Suppressor macrophage (primary cell): ENCODE measurements at regions not wholly inside any gene's neighbourhood (a gene's known extent, or its start where the extent isn't known, plus 50 kb on each side); places are given as distances from the start of the nearest gene placed in this dataset.
"Not testable (repeated sequence)": the region's sequence is repeated elsewhere in the genome, so short reads cannot be mapped to it uniquely, and the experiment has no call there.

ENCODE experiments used
- DNase-seq, 4 experiments: peaks; one replicate each; pipeline ENCODE4 v3.0.0-alpha.2; 2020 to 2022

GRCh38 chr2:204364860-204365535 is 180.3 kb upstream of the PARD3B start:
- DNase-seq, result no peak

GRCh38 chr2:204365811-204366210 is 179.5 kb upstream of the PARD3B start:
- no peak for DNase-seq

GRCh38 chr2:204367466-204367865 is 177.8 kb upstream of the PARD3B start:
- DNase-seq, result no peak

GRCh38 chr2:204370172-204370718 is 175.0 kb upstream of the PARD3B start:
- DNase-seq, result no peak

- no peak for DNase-seq
These were observed 171.3 kb upstream of the PARD3B start for GRCh38 chr2:204373942-204374341.

- no peak for DNase-seq
These were observed 165.0 kb upstream of the PARD3B start for GRCh38 chr2:204380141-204380881.

- no peak for DNase-seq
These were observed 158.6 kb upstream of the PARD3B start for GRCh38 chr2:204386668-204387067.

GRCh38 chr2:204389120-204389519 is 156.2 kb upstream of the PARD3B start:
- no peak for DNase-seq

GRCh38 chr2:204389856-204390255 is 155.4 kb upstream of the PARD3B start:
- DNase-seq, result no peak

GRCh38 chr2:204395539-204395938 is 149.7 kb upstream of the PARD3B start:
- no peak for DNase-seq

GRCh38 chr2:204401114-204401513 is 144.2 kb upstream of the PARD3B start:
- no peak for DNase-seq

- no peak for DNase-seq
These were observed 137.9 kb upstream of the PARD3B start for GRCh38 chr2:204407204-204408014.

GRCh38 chr2:204412782-204413181 is 132.5 kb upstream of the PARD3B start:
- not testable (repeated sequence) for DNase-seq

- no peak for DNase-seq
These were observed 129.7 kb upstream of the PARD3B start for GRCh38 chr2:204415406-204416181.

GRCh38 chr2:204416236-204416635 is 129.0 kb upstream of the PARD3B start:
- no peak for DNase-seq

- no peak for DNase-seq
These were observed 119.5 kb upstream of the PARD3B start for GRCh38 chr2:204425821-204426220.

GRCh38 chr2:204428675-204429074 is 116.6 kb upstream of the PARD3B start:
- no peak for DNase-seq

GRCh38 chr2:204431529-204431928 is 113.7 kb upstream of the PARD3B start:
- no peak for DNase-seq

GRCh38 chr2:204432196-204432595 is 113.1 kb upstream of the PARD3B start:
- no peak for DNase-seq

GRCh38 chr2:204434660-204435462 is 110.4 kb upstream of the PARD3B start:
- DNase-seq, result no peak

GRCh38 chr2:204436230-204436629 is 109.0 kb upstream of the PARD3B start:
- DNase-seq, result no peak
